HepG2 (cell line): ENCODE measurements at regions not wholly inside any gene's neighbourhood (a gene's known extent, or its start where the extent isn't known, plus 50 kb on each side); places are given as distances from the start of the nearest gene placed in this dataset.

Source experiments
- ATAC-seq: fragments of 200-7000 bp; cut with Tn5 transposase; 3 replicates; pipeline ENCODE4 v1.9.1; 2020; ENCODE audit warnings: mild to moderate bottlenecking, moderate library complexity
- BruUV-seq: library from RNA; stranded (reverse); fragments of 400-500 nt; replicated peaks from 2 replicates; lab custom pipeline; 2021; lab: Mats Ljungman, UMichigan
- CTCF ChIA-PET: fragments of 300-600 bp; formaldehyde crosslinking; extraction: SDS; loops from one replicate; lab custom pipeline; 2021; ENCODE audit warnings: low total read pairs, inconsistent platforms, low intra/inter-chr PET ratio; lab: Yijun Ruan, JAX
- POLR2A ChIA-PET: fragments of 350-600 bp; sonication (Branson Sonifier 250); formaldehyde crosslinking; loops from one replicate; lab custom pipeline; 2020; ENCODE audit warnings: antibody characterized with exemption, inconsistent platforms; lab: Yijun Ruan, JAX
- DNase-seq: peaks from one replicate; pipeline ENCODE4 v3.0.0-alpha.2; 2015; ENCODE audit warnings: low spot score
- FAIRE-seq: peaks from 3 replicates; lab custom pipeline; 2011; peaks lifted over from hg19 to GRCh38; lab: Jason Lieb, UNC
- H2AFZ ChIP-seq: one replicate; pipeline ENCODE4 v1.6.1; 2011; ENCODE audit warnings: low read length, inconsistent platforms
- H3K27ac ChIP-seq: fragments of 300-600 bp; 3 replicates; pipeline ENCODE4 v1.8.0; 2011; ENCODE audit warnings: mixed run types, mild to moderate bottlenecking, mixed read lengths, low read length, inconsistent platforms; ENCODE audit not compliant: insufficient read depth; ENCODE audit errors: extremely low read length
- H3K27me3 ChIP-seq, 2 experiments: fragments of 200-600 bp in 1 of 2; 2 replicates in 1 of 2; 3 replicates in 1 of 2; pipeline versions ENCODE4 v1.6.0 to v1.8.0; 2011; ENCODE audit warnings: low read length in 2 of 2, mild to moderate bottlenecking in 2 of 2, moderate library complexity in 2 of 2, inconsistent platforms in 1 of 2; ENCODE audit not compliant: insufficient read depth in 2 of 2, control insufficient read depth in 1 of 2
- H3K36me3 ChIP-seq, 2 experiments: fragments of 200-600 bp in 1 of 2; replicated peaks in 1 of 2; 2 replicates in 1 of 2; 3 replicates in 1 of 2; pipeline versions ENCODE4 v1.5.1 to v1.8.0; 2011; ENCODE audit warnings: low read length in 2 of 2, inconsistent platforms in 1 of 2; ENCODE audit not compliant: insufficient read depth in 2 of 2, control insufficient read depth in 1 of 2
- H3K4me1 ChIP-seq: 2 replicates; pipeline ENCODE4 v1.5.1; 2012; ENCODE audit warnings: low read length, inconsistent platforms; ENCODE audit not compliant: insufficient read depth
- H3K4me2 ChIP-seq: 2 replicates; pipeline ENCODE4 v1.6.0; 2011; ENCODE audit warnings: low read depth, low read length, inconsistent platforms
- H3K4me3 ChIP-seq, 3 experiments: fragments of 200-600 bp in 1 of 3; sonication (generic), shearing (Covaris generic) in 1 of 3; replicated peaks in 1 of 3; 2 replicates each; pipeline ENCODE4 v1.5.1; 2011 to 2016; ENCODE audit warnings: low read length in 3 of 3, inconsistent platforms in 2 of 3, low read depth in 2 of 3, mild to moderate bottlenecking in 2 of 3, control low read depth in 1 of 3, mixed read lengths in 1 of 3; ENCODE audit not compliant: insufficient read depth in 1 of 3
- H3K79me2 ChIP-seq: one replicate; pipeline ENCODE4 v1.6.1; 2011; ENCODE audit warnings: low read length, inconsistent platforms; ENCODE audit not compliant: insufficient read depth
- H3K9ac ChIP-seq: 2 replicates; pipeline ENCODE4 v1.6.0; 2011; ENCODE audit warnings: mild to moderate bottlenecking, low read depth, low read length, inconsistent platforms; ENCODE audit not compliant: insufficient read depth
- H3K9me3 ChIP-seq: 2 replicates; pipeline ENCODE4 v1.5.1; 2012; ENCODE audit warnings: mild to moderate bottlenecking, low read length
- H4K20me1 ChIP-seq: 2 replicates; pipeline ENCODE4 v1.6.0; 2011; ENCODE audit warnings: inconsistent platforms, mild to moderate bottlenecking, low read length, moderate library complexity; ENCODE audit not compliant: insufficient read depth
- FOSL2 ChIP-seq: sonication (generic); formaldehyde crosslinking; IDR thresholded peaks from 2 replicates; pipeline ENCODE4 v1.4.0; 2020; ENCODE audit warnings: missing genetic modification reagents
- HNF1A ChIP-seq, 2 experiments: sonication (generic) in 1 of 2; formaldehyde crosslinking in 1 of 2; IDR thresholded peaks; 2 replicates each; pipeline versions ENCODE4 v1.4.0 to v1.6.1; 2016 to 2020; ENCODE audit warnings: borderline replicate concordance in 1 of 2, low read depth in 1 of 2, mild to moderate bottlenecking in 1 of 2, missing genetic modification reagents in 1 of 2
- KDM1A ChIP-seq: IDR thresholded peaks from 2 replicates; pipeline ENCODE4 v1.6.1; 2016; ENCODE audit warnings: missing compliant biosample characterization
- NCOA2 ChIP-seq: sonication (generic); formaldehyde crosslinking; IDR thresholded peaks from 2 replicates; pipeline ENCODE4 v1.8.0; 2022; ENCODE audit warnings: inconsistent platforms
- NR2F6 ChIP-seq, 2 experiments: IDR thresholded peaks; 2 replicates each; pipeline ENCODE4 v1.6.1; 2016; ENCODE audit warnings: antibody characterized with exemption in 1 of 2, mild to moderate bottlenecking in 1 of 2
- SMARCC2 ChIP-seq: fragments of 450-650 bp; IDR thresholded peaks from 2 replicates; pipeline ENCODE4 v1.6.1; 2017; ENCODE audit warnings: antibody characterized with exemption, mild to moderate bottlenecking
- ZNF383 ChIP-seq: sonication (generic); formaldehyde crosslinking; IDR thresholded peaks from 2 replicates; pipeline ENCODE4 v1.4.0; 2020; ENCODE audit warnings: missing genetic modification reagents, mild to moderate bottlenecking, borderline replicate concordance
- ZNF414 ChIP-seq: sonication (generic); formaldehyde crosslinking; IDR thresholded peaks from 2 replicates; pipeline ENCODE4 v1.5.0; 2020; ENCODE audit warnings: missing genetic modification reagents
- ZNF431 ChIP-seq: sonication (generic); formaldehyde crosslinking; IDR thresholded peaks from 2 replicates; pipeline ENCODE4 v1.9.0; 2022; ENCODE audit warnings: missing genetic modification reagents, low read depth, mild to moderate bottlenecking, borderline replicate concordance
- ZNF552 ChIP-seq: sonication (generic); formaldehyde crosslinking; IDR thresholded peaks from 2 replicates; pipeline ENCODE4 v1.9.0; 2022; ENCODE audit warnings: missing genetic modification reagents, mild to moderate bottlenecking, borderline replicate concordance
- ZNF589 ChIP-seq: sonication (generic); formaldehyde crosslinking; conservative IDR thresholded peaks from 2 replicates; pipeline ENCODE4 v1.8.0; 2022; ENCODE audit warnings: mild to moderate bottlenecking, moderate library complexity, missing genetic modification reagents
- ZNF614 ChIP-seq: IDR thresholded peaks from 2 replicates; pipeline ENCODE4 v1.6.1; 2018; ENCODE audit warnings: missing biosample characterization, missing genetic modification reagents, inconsistent platforms, borderline replicate concordance
- ZNF644 ChIP-seq: IDR thresholded peaks from 2 replicates; pipeline ENCODE4 v1.6.1; 2016; ENCODE audit warnings: low read depth
- ZNF652 ChIP-seq: IDR thresholded peaks from 2 replicates; pipeline ENCODE4 v1.6.1; 2016; ENCODE audit warnings: low read depth, borderline replicate concordance
- ZNF768 ChIP-seq: sonication (generic); formaldehyde crosslinking; IDR thresholded peaks from 2 replicates; pipeline ENCODE4 v1.4.0; 2020; ENCODE audit warnings: missing genetic modification reagents
- WGBS: methylation state at CpG from one replicate; pipeline ENCODE4 v1.1.6; 2017; ENCODE audit warnings: low lambda C conversion rate; 5-methylcytosine and 5-hydroxymethylcytosine counted together
- in situ Hi-C: cut with HindIII; loops from 2 replicates; pipeline ENCODE4 v1.10.0; 2017; ENCODE audit warnings: low pct_unique_long_range_greater_than_20kb; ENCODE audit not compliant: extremely low pct_ligation_motif_present
- intact Hi-C: fragments of 100-400 bp; cut with micrococcal nuclease; formaldehyde crosslinking; loops from one replicate; pipeline ENCODE4 v1.10.0; 2022; ENCODE audit not compliant: unreplicated experiment

- POLR2A ChIA-PET: no interaction called here
- Histone ChIP-seq H2AFZ (no peak overlapping the region), H3K27ac (no peak overlapping the region), H3K4me1 (no peaks in the 10 kb centered on the region), H3K27me3 (no peaks in the 10 kb centered on the region), H3K4me3 (no peak overlapping the region), H3K4me2 (no peak overlapping the region), H3K79me2 (no peaks in the 10 kb centered on the region), H4K20me1 (no peaks in the 10 kb centered on the region), H3K9me3 (no peaks in the 10 kb centered on the region), H3K36me3 (no peaks in the 10 kb centered on the region), H3K9ac (no peak overlapping the region)
- WGBS: 6% methylated on average over 1 of the region's 1 CpG
- FAIRE-seq: no peak
- CTCF ChIA-PET: no interaction called here
- TF ChIP-seq ZNF431 (CRISPR knock-in tag) (no peak), NCOA2 (no peak)
- DNase-seq: no peak
- ATAC-seq: no peak
- in situ Hi-C loops (no loop called here), intact Hi-C loops (no loop called here)
- no TSS peak for BruUV-seq
These were observed 376.1 kb downstream of the ZPLD1 start for GRCh38 chr3:102810937-102811336.

GRCh38 chr3:102826636-102827035, 391.8 kb downstream of the ZPLD1 start:
- peaks cover 22% of the 10 kb centered on the region for H3K9me3 ChIP-seq
- no peak for ATAC-seq
- POLR2A ChIA-PET: no interaction called here
- 14% methylated on average over 3 of the region's 3 CpGs for WGBS
- no peak overlapping the region for H2AFZ ChIP-seq
- no peaks in the 10 kb centered on the region for H4K20me1 ChIP-seq
- no peak overlapping the region for H3K9ac ChIP-seq
- H3K4me2 ChIP-seq: no peak overlapping the region
- no peaks in the 10 kb centered on the region for H3K36me3 ChIP-seq
- H3K4me3 ChIP-seq: no peak overlapping the region
- no peak for DNase-seq
- TF ChIP-seq KDM1A (no peak), SMARCC2 (no peak), ZNF589 (no peak), ZNF652 (CRISPR knock-in tag) (no peak), ZNF414 (CRISPR knock-in tag) (no peak), ZNF644 (CRISPR knock-in tag) (no peak), FOSL2 (CRISPR knock-in tag) (no peak), ZNF614 (CRISPR knock-in tag) (no peak), NR2F6 (IDR thresholded peaks at IDR 0.05) (no peak), NR2F6 (CRISPR knock-in tag; IDR thresholded peaks at IDR 0.05) (no peak), ZNF552 (CRISPR knock-in tag) (no peak), ZNF383 (CRISPR knock-in tag) (no peak), HNF1A (IDR thresholded peaks at IDR 0.05; ENCODE audit: low read depth) (no peak), HNF1A (CRISPR knock-in tag; IDR thresholded peaks at IDR 0.05; ENCODE audit: borderline replicate concordance) (no peak), ZNF768 (no peak)
- CTCF ChIA-PET: no interaction called here
- in situ Hi-C loops: no loop called here
- BruUV-seq: no TSS peak
- no peak for FAIRE-seq
- H3K4me1 ChIP-seq: no peaks in the 10 kb centered on the region
- intact Hi-C loops: no loop called here
- H3K27me3 ChIP-seq: no peaks in the 10 kb centered on the region
- no peaks in the 10 kb centered on the region for H3K79me2 ChIP-seq
- no peak overlapping the region for H3K27ac ChIP-seq
